ENCODE measurements at regions not wholly inside any gene's neighbourhood (a gene's known extent, or its start where the extent isn't known, plus 50 kb on each side); places are given as distances from the start of the nearest gene placed in this dataset.

DNA sequence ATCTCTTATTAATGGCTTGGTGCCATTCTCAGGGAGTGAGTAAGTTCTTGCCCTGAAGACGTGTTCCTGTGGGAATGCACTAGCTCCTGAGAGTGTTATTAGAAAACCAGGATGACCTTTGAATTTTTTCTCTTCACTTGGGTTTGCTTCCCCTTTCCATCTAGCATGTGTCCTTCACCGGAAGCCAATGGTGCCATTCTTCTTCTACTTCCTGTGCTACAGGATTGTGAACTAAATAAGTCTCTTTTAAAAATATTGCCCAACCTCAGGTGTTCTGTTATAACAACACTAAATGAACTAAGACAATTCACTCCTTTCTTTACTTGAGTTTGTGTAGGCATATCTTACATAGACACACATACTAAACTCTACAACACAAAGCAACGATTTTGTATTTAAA is 447.0 kb downstream of the SOX11 start:
- TF ChIP-seq, protein P1, sequence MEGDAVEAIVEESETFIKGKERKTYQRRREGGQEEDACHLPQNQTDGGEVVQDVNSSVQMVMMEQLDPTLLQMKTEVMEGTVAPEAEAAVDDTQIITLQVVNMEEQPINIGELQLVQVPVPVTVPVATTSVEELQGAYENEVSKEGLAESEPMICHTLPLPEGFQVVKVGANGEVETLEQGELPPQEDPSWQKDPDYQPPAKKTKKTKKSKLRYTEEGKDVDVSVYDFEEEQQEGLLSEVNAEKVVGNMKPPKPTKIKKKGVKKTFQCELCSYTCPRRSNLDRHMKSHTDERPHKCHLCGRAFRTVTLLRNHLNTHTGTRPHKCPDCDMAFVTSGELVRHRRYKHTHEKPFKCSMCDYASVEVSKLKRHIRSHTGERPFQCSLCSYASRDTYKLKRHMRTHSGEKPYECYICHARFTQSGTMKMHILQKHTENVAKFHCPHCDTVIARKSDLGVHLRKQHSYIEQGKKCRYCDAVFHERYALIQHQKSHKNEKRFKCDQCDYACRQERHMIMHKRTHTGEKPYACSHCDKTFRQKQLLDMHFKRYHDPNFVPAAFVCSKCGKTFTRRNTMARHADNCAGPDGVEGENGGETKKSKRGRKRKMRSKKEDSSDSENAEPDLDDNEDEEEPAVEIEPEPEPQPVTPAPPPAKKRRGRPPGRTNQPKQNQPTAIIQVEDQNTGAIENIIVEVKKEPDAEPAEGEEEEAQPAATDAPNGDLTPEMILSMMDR (IDR thresholded peaks at IDR 0.05): no peak
- no peak for TF ChIP-seq JUND (IDR thresholded peaks at IDR 0.05)
- no peak for TF ChIP-seq CHD2 (IDR thresholded peaks at IDR 0.05; ENCODE audit: low read length, partially characterized antibody)
- TF ChIP-seq NRF1 (IDR thresholded peaks at IDR 0.05; ENCODE audit: low read depth, low read length): no peak
- TF ChIP-seq TCF12 (IDR thresholded peaks at IDR 0.05): no peak
- TF ChIP-seq TAF1 (IDR thresholded peaks at IDR 0.05; ENCODE audit: borderline replicate concordance, low read depth, low read length): no peak
- no peak for TF ChIP-seq USF1 (IDR thresholded peaks at IDR 0.05; ENCODE audit: borderline replicate concordance, low read depth)
- no peak for TF ChIP-seq MAX (IDR thresholded peaks at IDR 0.05; ENCODE audit: low read depth)
- TF ChIP-seq POLR2AphosphoS5 (IDR thresholded peaks at IDR 0.05; ENCODE audit: low read depth, low read length): no peak
- TF ChIP-seq FOXM1 (IDR thresholded peaks at IDR 0.05; ENCODE audit: low read depth): no peak
- TF ChIP-seq SMC3 (IDR thresholded peaks at IDR 0.05; ENCODE audit: low read depth, low read length): no peak
- TF ChIP-seq MXI1 (IDR thresholded peaks at IDR 0.05; ENCODE audit: low read depth, low read length): no peak
- TF ChIP-seq GABPA (IDR thresholded peaks at IDR 0.05; ENCODE audit: low read depth): no peak

Measured in SK-N-SH (cell line).